ENCODE measurements at regions not wholly inside any gene's neighbourhood (a gene's known extent, or its start where the extent isn't known, plus 50 kb on each side); places are given as distances from the start of the nearest gene placed in this dataset.

DNA sequence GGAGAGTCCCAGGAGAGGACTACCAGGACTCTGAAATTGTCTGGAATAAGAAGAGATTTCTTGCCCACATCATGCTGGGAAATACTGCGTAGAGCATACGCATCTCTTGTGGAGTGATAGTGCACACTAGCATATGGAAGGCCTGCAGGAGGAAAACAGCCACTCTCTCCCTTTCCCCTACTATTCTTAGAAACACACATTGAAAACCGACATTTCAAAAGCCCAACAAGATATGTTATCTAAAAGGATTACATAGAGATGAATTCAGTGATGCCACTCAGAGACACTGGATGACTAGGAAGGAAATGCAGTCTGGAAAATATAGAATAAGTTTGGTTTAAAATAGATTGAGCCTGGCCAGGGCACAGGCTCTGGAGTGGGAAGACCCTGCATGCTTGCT, 388.7 kb upstream of the NBEA start (continued):
- TF ChIP-seq, protein P1, sequence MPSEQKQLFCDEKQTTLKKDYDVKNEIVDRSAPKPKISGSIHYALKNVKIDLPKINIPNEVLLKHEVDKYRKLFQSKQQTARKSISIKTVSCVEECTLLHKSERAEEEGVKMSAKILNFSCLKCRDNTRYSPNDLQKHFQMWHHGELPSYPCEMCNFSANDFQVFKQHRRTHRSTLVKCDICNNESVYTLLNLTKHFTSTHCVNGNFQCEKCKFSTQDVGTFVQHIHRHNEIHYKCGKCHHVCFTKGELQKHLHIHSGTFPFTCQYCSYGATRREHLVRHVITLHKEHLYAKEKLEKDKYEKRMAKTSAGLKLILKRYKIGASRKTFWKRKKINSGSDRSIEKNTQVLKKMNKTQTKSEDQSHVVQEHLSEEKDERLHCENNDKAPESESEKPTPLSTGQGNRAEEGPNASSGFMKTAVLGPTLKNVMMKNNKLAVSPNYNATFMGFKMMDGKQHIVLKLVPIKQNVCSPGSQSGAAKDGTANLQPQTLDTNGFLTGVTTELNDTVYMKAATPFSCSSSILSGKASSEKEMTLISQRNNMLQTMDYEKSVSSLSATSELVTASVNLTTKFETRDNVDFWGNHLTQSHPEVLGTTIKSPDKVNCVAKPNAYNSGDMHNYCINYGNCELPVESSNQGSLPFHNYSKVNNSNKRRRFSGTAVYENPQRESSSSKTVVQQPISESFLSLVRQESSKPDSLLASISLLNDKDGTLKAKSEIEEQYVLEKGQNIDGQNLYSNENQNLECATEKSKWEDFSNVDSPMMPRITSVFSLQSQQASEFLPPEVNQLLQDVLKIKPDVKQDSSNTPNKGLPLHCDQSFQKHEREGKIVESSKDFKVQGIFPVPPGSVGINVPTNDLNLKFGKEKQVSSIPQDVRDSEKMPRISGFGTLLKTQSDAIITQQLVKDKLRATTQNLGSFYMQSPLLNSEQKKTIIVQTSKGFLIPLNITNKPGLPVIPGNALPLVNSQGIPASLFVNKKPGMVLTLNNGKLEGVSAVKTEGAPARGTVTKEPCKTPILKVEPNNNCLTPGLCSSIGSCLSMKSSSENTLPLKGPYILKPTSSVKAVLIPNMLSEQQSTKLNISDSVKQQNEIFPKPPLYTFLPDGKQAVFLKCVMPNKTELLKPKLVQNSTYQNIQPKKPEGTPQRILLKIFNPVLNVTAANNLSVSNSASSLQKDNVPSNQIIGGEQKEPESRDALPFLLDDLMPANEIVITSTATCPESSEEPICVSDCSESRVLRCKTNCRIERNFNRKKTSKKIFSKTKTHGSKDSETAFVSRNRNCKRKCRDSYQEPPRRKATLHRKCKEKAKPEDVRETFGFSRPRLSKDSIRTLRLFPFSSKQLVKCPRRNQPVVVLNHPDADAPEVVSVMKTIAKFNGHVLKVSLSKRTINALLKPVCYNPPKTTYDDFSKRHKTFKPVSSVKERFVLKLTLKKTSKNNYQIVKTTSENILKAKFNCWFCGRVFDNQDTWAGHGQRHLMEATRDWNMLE (tag by site-specific recombination; conservative IDR thresholded peaks at IDR 0.05; ENCODE audit: low read depth), result no peak
- TF ChIP-seq, protein P2, sequence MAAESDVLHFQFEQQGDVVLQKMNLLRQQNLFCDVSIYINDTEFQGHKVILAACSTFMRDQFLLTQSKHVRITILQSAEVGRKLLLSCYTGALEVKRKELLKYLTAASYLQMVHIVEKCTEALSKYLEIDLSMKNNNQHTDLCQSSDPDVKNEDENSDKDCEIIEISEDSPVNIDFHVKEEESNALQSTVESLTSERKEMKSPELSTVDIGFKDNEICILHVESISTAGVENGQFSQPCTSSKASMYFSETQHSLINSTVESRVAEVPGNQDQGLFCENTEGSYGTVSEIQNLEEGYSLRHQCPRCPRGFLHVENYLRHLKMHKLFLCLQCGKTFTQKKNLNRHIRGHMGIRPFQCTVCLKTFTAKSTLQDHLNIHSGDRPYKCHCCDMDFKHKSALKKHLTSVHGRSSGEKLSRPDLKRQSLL (tag by site-specific recombination; IDR thresholded peaks at IDR 0.05), result no peak
- TF ChIP-seq, protein P3, sequence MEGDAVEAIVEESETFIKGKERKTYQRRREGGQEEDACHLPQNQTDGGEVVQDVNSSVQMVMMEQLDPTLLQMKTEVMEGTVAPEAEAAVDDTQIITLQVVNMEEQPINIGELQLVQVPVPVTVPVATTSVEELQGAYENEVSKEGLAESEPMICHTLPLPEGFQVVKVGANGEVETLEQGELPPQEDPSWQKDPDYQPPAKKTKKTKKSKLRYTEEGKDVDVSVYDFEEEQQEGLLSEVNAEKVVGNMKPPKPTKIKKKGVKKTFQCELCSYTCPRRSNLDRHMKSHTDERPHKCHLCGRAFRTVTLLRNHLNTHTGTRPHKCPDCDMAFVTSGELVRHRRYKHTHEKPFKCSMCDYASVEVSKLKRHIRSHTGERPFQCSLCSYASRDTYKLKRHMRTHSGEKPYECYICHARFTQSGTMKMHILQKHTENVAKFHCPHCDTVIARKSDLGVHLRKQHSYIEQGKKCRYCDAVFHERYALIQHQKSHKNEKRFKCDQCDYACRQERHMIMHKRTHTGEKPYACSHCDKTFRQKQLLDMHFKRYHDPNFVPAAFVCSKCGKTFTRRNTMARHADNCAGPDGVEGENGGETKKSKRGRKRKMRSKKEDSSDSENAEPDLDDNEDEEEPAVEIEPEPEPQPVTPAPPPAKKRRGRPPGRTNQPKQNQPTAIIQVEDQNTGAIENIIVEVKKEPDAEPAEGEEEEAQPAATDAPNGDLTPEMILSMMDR (tag by site-specific recombination; IDR thresholded peaks at IDR 0.05), result no peak
- TF ChIP-seq ZNF707 (tag by site-specific recombination; IDR thresholded peaks at IDR 0.05), result no peak
- no peak for TF ChIP-seq ZNF658 (tag by site-specific recombination; IDR thresholded peaks at IDR 0.05)
- no peak for TF ChIP-seq ZNF747 (tag by site-specific recombination; IDR thresholded peaks at IDR 0.05)
- TF ChIP-seq, protein P4, sequence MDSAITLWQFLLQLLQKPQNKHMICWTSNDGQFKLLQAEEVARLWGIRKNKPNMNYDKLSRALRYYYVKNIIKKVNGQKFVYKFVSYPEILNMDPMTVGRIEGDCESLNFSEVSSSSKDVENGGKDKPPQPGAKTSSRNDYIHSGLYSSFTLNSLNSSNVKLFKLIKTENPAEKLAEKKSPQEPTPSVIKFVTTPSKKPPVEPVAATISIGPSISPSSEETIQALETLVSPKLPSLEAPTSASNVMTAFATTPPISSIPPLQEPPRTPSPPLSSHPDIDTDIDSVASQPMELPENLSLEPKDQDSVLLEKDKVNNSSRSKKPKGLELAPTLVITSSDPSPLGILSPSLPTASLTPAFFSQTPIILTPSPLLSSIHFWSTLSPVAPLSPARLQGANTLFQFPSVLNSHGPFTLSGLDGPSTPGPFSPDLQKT (IDR thresholded peaks at IDR 0.05; ENCODE audit: borderline replicate concordance, low read depth, low read length), result no peak
- TF ChIP-seq ZSCAN30 (tag by site-specific recombination; IDR thresholded peaks at IDR 0.05), result no peak

DNA sequence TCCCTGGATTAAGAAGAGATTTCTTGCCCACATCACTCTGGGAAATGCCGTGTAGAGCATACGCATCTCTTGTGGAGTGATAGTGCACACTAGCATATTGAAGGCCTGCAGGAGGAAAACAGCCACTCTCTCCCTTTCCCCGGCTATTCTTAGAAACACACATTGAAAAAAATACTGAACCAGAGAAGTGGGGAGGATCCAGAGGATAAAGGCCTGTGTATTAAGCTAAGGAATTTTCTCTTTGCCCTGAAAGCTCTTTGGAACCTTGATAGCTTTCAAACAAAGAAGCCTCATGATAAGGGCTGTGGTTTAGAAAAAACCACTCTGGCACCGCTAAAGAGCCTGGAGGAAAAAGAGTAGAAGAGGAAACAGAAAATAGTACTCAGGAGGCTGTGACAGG, 386.1 kb upstream of the NBEA start:
- ChIA-PET CTCF (no interaction called here), POLR2A (no interaction called here)
- H3K9me3 ChIP-seq (ENCODE audit: control insufficient read depth, insufficient read depth, low read depth, low read length), result no peaks in the 10 kb centered on the region
- TF ChIP-seq GLI2 (tag by site-specific recombination; IDR thresholded peaks at IDR 0.05; ENCODE audit: borderline replicate concordance, low read depth), result no peak
- TF ChIP-seq, protein P5, sequence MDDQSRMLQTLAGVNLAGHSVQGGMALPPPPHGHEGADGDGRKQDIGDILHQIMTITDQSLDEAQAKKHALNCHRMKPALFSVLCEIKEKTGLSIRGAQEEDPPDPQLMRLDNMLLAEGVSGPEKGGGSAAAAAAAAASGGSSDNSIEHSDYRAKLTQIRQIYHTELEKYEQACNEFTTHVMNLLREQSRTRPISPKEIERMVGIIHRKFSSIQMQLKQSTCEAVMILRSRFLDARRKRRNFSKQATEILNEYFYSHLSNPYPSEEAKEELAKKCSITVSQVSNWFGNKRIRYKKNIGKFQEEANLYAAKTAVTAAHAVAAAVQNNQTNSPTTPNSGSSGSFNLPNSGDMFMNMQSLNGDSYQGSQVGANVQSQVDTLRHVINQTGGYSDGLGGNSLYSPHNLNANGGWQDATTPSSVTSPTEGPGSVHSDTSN (CRISPR knock-in tag; IDR thresholded peaks at IDR 0.05), result no peak
- H3K27ac ChIP-seq (ENCODE audit: extremely low read depth, low read depth, low read length), result no peak overlapping the region
- no peaks in the 10 kb centered on the region for H3K4me1 ChIP-seq (ENCODE audit: control insufficient read depth, insufficient read depth, low read length)
- H3K36me3 ChIP-seq (ENCODE audit: control insufficient read depth in 2 of 2, insufficient read depth in 1 of 2, low read length in 2 of 2), result no peaks in the 10 kb centered on the region
- no peak overlapping the region for H3K4me3 ChIP-seq (ENCODE audit: low read depth, low read length)

DNA sequence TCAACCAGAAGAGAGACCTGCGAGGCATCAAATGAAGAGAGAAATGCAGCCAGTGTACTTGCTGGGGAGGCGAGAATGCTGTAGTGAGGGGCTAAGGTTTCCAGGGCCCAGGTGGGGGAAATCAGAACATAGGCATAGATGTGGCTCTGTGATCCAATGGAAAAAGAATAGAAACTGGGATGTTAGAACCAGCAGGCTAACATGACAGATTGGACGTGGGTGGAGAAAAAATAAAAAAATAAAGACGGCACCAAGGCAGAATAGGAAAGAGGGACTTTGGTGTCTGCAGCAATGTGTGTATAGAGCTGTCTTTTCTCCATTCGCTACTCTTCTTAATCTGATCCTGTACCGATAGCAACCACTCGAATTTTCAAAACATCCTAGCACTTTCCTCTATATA, 381.0 kb upstream of the NBEA start:
- H3K9me3 ChIP-seq (ENCODE audit: control insufficient read depth, insufficient read depth, low read depth, low read length), result no peaks in the 10 kb centered on the region
- no peak overlapping the region for H3K4me3 ChIP-seq (ENCODE audit: low read depth, low read length)
- CTCF ChIA-PET, result no interaction called here
- no peaks in the 10 kb centered on the region for H3K36me3 ChIP-seq (ENCODE audit: control insufficient read depth in 2 of 2, insufficient read depth in 1 of 2, low read length in 2 of 2)
- POLR2A ChIA-PET, result no interaction called here
- H3K4me1 ChIP-seq (ENCODE audit: control insufficient read depth, insufficient read depth, low read length), result no peaks in the 10 kb centered on the region
- no peak overlapping the region for H3K27ac ChIP-seq (ENCODE audit: extremely low read depth, low read depth, low read length)
- TF ChIP-seq ZBTB8A (tag by site-specific recombination; IDR thresholded peaks at IDR 0.05) (no peak), ZNF184 (tag by site-specific recombination; IDR thresholded peaks at IDR 0.05) (no peak), ZNF501 (tag by site-specific recombination; IDR thresholded peaks at IDR 0.05) (no peak), ZNF394 (tag by site-specific recombination; IDR thresholded peaks at IDR 0.05; ENCODE audit: borderline replicate concordance) (no peak)
- TF ChIP-seq, protein P6, sequence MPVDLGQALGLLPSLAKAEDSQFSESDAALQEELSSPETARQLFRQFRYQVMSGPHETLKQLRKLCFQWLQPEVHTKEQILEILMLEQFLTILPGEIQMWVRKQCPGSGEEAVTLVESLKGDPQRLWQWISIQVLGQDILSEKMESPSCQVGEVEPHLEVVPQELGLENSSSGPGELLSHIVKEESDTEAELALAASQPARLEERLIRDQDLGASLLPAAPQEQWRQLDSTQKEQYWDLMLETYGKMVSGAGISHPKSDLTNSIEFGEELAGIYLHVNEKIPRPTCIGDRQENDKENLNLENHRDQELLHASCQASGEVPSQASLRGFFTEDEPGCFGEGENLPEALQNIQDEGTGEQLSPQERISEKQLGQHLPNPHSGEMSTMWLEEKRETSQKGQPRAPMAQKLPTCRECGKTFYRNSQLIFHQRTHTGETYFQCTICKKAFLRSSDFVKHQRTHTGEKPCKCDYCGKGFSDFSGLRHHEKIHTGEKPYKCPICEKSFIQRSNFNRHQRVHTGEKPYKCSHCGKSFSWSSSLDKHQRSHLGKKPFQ (tag by site-specific recombination; IDR thresholded peaks at IDR 0.05), result no peak
- TF ChIP-seq, protein P1 (tag by site-specific recombination; conservative IDR thresholded peaks at IDR 0.05; ENCODE audit: low read depth), result no peak
